K562 (cell line): ENCODE measurements at regions not wholly inside any gene's neighbourhood (a gene's known extent, or its start where the extent isn't known, plus 50 kb on each side); places are given as distances from the start of the nearest gene placed in this dataset.

ENCODE experiments used
- ADNP ChIP-seq: fragments of 200-800 bp; sonication (Bioruptor generic); IDR thresholded peaks from 2 replicates; pipeline ENCODE4 v1.6.1; 2016; ENCODE audit warnings: missing genetic modification characterization, missing compliant biosample characterization
- CBX3 ChIP-seq, 2 experiments: IDR thresholded peaks; 1 replicate in 1 of 2; 2 replicates in 1 of 2; pipeline ENCODE4 v1.6.1; 2012; ENCODE audit warnings: inconsistent platforms in 2 of 2, low read length in 2 of 2, borderline replicate concordance in 1 of 2, control low read depth in 1 of 2
- CEBPB ChIP-seq: fragments of 450-650 bp; IDR thresholded peaks from 2 replicates; pipeline ENCODE4 v1.6.1; 2016; ENCODE audit warnings: missing genetic modification characterization, missing compliant biosample characterization
- CHD1 ChIP-seq: fragments of 200-600 bp; sonication (generic); IDR thresholded peaks from one replicate; pipeline ENCODE4 v1.6.1; 2012; ENCODE audit warnings: mild to moderate bottlenecking, moderate library complexity, low read length, inconsistent platforms
- EGR1 ChIP-seq: fragments of 450-650 bp; conservative IDR thresholded peaks from 2 replicates; pipeline ENCODE4 v1.6.1; 2017; ENCODE audit warnings: mild to moderate bottlenecking
- ETS2 ChIP-seq: IDR thresholded peaks from 2 replicates; pipeline ENCODE4 v1.6.1; 2016; ENCODE audit warnings: borderline replicate concordance, missing genetic modification characterization, mild to moderate bottlenecking, moderate library complexity, missing compliant biosample characterization; ENCODE audit not compliant: poor library complexity, severe bottlenecking
- HDAC1 ChIP-seq, 2 experiments: fragments of 450-650 bp; IDR thresholded peaks; 2 replicates each; pipeline ENCODE4 v1.6.1; 2016 to 2017; ENCODE audit warnings: inconsistent platforms in 1 of 2, mild to moderate bottlenecking in 1 of 2, moderate library complexity in 1 of 2
- HDAC2 ChIP-seq: fragments of 450-650 bp; IDR thresholded peaks from 2 replicates; pipeline ENCODE4 v1.6.1; 2016; ENCODE audit warnings: mild to moderate bottlenecking
- MCM5 ChIP-seq: fragments of 450-650 bp; IDR thresholded peaks from 2 replicates; pipeline ENCODE4 v1.6.1; 2016; ENCODE audit warnings: low read depth
- MEF2A ChIP-seq: IDR thresholded peaks from 2 replicates; pipeline ENCODE4 v1.6.1; 2011; ENCODE audit warnings: low read depth, mild to moderate bottlenecking, low read length, moderate library complexity; ENCODE audit not compliant: control insufficient read depth
- MTA2 ChIP-seq: fragments of 450-650 bp; IDR thresholded peaks from 2 replicates; pipeline ENCODE4 v1.6.1; 2016; ENCODE audit warnings: low read depth
- NFATC3 ChIP-seq: fragments of 450-650 bp; IDR thresholded peaks from 2 replicates; pipeline ENCODE4 v1.6.1; 2017; ENCODE audit warnings: mild to moderate bottlenecking
- NFIX ChIP-seq: fragments of 250-450 bp; sonication (Bioruptor Pico); IDR thresholded peaks from 2 replicates; pipeline ENCODE4 v1.4.0; 2020; ENCODE audit warnings: low read depth, mild to moderate bottlenecking, moderate library complexity
- NFRKB ChIP-seq: fragments of 450-650 bp; IDR thresholded peaks from 2 replicates; pipeline ENCODE4 v1.6.1; 2016; ENCODE audit warnings: low read depth
- RCOR1 ChIP-seq, 2 experiments: IDR thresholded peaks; 2 replicates each; pipeline ENCODE4 v1.6.1; 2012; ENCODE audit warnings: low read depth in 2 of 2, low read length in 2 of 2, borderline replicate concordance in 1 of 2, improper control_type of control experiment in 1 of 2
- SIRT6 ChIP-seq: IDR thresholded peaks from one replicate; pipeline ENCODE4 v1.6.1; 2012; ENCODE audit warnings: low read depth, mild to moderate bottlenecking, control low read depth, inconsistent platforms, low read length, moderate library complexity
- SP2 ChIP-seq: IDR thresholded peaks from 2 replicates; pipeline ENCODE4 v1.6.1; 2011; ENCODE audit warnings: mild to moderate bottlenecking, low read depth, low read length, moderate library complexity; ENCODE audit not compliant: poor library complexity, severe bottlenecking; ENCODE audit errors: extremely low read depth
- SPI1 ChIP-seq: IDR thresholded peaks from 2 replicates; pipeline ENCODE4 v1.6.1; 2011; ENCODE audit warnings: low read depth, low read length, control low read depth, borderline replicate concordance
- SUPT5H ChIP-seq: fragments of 450-650 bp; IDR thresholded peaks from 2 replicates; pipeline ENCODE4 v1.6.1; 2016
- ZKSCAN1 ChIP-seq: fragments of 150-350 bp; IDR thresholded peaks from 2 replicates; pipeline ENCODE4 v1.6.1; 2016; ENCODE audit warnings: low read depth, low read length
- ZNF224 ChIP-seq: sonication (generic); formaldehyde crosslinking; IDR thresholded peaks from 2 replicates; pipeline ENCODE4 v1.8.0; 2022; ENCODE audit warnings: mild to moderate bottlenecking, missing genetic modification reagents
- TF ChIP-seq, protein P1 (sequence below), 2 experiments: fragments of 450-650 bp; IDR thresholded peaks; 2 replicates each; pipeline ENCODE4 v1.6.1; 2016
- TF ChIP-seq, protein P2 (sequence below): sonication (generic); formaldehyde crosslinking; IDR thresholded peaks from 2 replicates; pipeline ENCODE4 v1.8.1; 2023; ENCODE audit warnings: mild to moderate bottlenecking, missing genetic modification reagents
- TF ChIP-seq, protein P3 (sequence below): sonication (generic); formaldehyde crosslinking; IDR thresholded peaks from 2 replicates; pipeline ENCODE4 v1.8.1; 2023; ENCODE audit warnings: mild to moderate bottlenecking, missing genetic modification reagents

DNA sequence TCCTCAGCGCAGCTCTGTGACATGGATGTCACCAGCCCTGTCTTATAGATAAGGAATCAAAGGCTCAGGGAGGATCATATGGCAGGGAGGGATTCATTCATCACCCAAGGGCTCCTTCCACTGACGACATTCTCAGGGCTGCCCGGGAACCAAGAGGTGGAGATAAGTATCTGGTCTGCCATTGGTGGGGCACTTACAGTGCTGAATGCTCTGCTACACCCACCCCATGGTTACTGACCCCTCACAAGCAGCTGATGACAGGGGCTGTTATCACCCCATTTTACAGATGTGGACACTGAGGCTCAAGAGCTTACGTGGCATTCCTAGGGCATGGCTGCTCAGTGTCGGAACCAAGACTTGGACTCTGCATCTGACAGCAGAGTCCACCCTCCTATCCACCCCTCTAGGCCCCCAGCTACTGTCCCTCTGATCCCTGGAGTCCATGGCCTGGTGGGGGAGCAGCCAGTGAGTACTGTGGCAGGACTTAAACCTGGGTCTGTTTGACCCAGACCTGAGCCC, 155.1 kb downstream of the PTPRU start (continued):
- TF ChIP-seq ZNF224 (no peak), SPI1 (no peak), EGR1 (no peak), NFIX (CRISPR knock-in tag) (no peak), MTA2 (no peak), NFRKB (no peak), ADNP (peak; percentile 73; the same call in 1 of the 2 replicates), CBX3 (IDR thresholded peaks at IDR 0.05; ENCODE audit: borderline replicate concordance in 1 of 2, low read length in 2 of 2) (no peak), NFATC3 (no peak), MCM5 (no peak), SP2 (no peak), MEF2A (no peak), ETS2 (tag) (no peak), RCOR1 (IDR thresholded peaks at IDR 0.05; ENCODE audit: borderline replicate concordance in 1 of 2, low read depth in 2 of 2, low read length in 2 of 2) (peak in 1 of 2 experiments; percentile 20; a peak in 1 of 4 replicates), CEBPB (tag) (no peak), CHD1 (no peak), SUPT5H (no peak), SIRT6 (no peak), HDAC2 (0 out of 2 replicates have a peak, but pooled peaks have one; percentile 27), ZKSCAN1 (no peak), HDAC1 (IDR thresholded peaks at IDR 0.05) (no peak)
- TF ChIP-seq, protein P1, sequence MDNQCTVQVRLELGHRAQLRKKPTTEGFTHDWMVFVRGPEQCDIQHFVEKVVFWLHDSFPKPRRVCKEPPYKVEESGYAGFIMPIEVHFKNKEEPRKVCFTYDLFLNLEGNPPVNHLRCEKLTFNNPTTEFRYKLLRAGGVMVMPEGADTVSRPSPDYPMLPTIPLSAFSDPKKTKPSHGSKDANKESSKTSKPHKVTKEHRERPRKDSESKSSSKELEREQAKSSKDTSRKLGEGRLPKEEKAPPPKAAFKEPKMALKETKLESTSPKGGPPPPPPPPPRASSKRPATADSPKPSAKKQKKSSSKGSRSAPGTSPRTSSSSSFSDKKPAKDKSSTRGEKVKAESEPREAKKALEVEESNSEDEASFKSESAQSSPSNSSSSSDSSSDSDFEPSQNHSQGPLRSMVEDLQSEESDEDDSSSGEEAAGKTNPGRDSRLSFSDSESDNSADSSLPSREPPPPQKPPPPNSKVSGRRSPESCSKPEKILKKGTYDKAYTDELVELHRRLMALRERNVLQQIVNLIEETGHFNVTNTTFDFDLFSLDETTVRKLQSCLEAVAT (IDR thresholded peaks at IDR 0.05) = no peak
- TF ChIP-seq, protein P2, sequence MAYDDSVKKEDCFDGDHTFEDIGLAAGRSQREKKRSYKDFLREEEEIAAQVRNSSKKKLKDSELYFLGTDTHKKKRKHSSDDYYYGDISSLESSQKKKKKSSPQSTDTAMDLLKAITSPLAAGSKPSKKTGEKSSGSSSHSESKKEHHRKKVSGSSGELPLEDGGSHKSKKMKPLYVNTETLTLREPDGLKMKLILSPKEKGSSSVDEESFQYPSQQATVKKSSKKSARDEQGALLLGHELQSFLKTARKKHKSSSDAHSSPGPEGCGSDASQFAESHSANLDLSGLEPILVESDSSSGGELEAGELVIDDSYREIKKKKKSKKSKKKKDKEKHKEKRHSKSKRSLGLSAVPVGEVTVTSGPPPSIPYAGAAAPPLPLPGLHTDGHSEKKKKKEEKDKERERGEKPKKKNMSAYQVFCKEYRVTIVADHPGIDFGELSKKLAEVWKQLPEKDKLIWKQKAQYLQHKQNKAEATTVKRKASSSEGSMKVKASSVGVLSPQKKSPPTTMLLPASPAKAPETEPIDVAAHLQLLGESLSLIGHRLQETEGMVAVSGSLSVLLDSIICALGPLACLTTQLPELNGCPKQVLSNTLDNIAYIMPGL = no peak
- TF ChIP-seq, protein P3, sequence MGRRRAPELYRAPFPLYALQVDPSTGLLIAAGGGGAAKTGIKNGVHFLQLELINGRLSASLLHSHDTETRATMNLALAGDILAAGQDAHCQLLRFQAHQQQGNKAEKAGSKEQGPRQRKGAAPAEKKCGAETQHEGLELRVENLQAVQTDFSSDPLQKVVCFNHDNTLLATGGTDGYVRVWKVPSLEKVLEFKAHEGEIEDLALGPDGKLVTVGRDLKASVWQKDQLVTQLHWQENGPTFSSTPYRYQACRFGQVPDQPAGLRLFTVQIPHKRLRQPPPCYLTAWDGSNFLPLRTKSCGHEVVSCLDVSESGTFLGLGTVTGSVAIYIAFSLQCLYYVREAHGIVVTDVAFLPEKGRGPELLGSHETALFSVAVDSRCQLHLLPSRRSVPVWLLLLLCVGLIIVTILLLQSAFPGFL (CRISPR knock-in tag) = no peak
